Tibial artery (tissue), 4 donors: ENCODE measurements at regions not wholly inside any gene's neighbourhood (a gene's known extent, or its start where the extent isn't known, plus 50 kb on each side); places are given as distances from the start of the nearest gene placed in this dataset.

Source experiments
- DNase-seq, 2 donors: peaks; one replicate each; pipeline ENCODE4 v3.0.0-alpha.2; 2019
- H3K27ac ChIP-seq, 2 donors: fragments of 200-600 bp; sonication (generic) in 1 of 2; 1 replicate in 1 of 2; 2 replicates in 1 of 2; pipeline ENCODE4 v1.5.1; 2018 to 2019; ENCODE audit warnings: mild to moderate bottlenecking in 1 of 2
- H3K27me3 ChIP-seq, 2 donors: fragments of 200-600 bp; sonication (generic) in 1 of 2; one replicate each; pipeline versions ENCODE4 v1.5.1 to v1.6.0; 2016 to 2019
- H3K36me3 ChIP-seq, 3 donors: fragments of 200-600 bp; sonication (generic) in 2 of 3; one replicate each; pipeline ENCODE4 v1.5.1; 2016 to 2019; ENCODE audit warnings: mild to moderate bottlenecking in 2 of 3
- H3K4me1 ChIP-seq, 4 donors: fragments of 200-600 bp; sonication (generic) in 2 of 4; 1 replicate in 3 of 4; 2 replicates in 1 of 4; pipeline ENCODE4 v1.5.1; 2016 to 2019
- H3K4me3 ChIP-seq, 2 donors: fragments of 200-600 bp; sonication (generic) in 1 of 2; 1 replicate in 1 of 2; 2 replicates in 1 of 2; pipeline ENCODE4 v1.5.1; 2018 to 2019; ENCODE audit warnings: mild to moderate bottlenecking in 2 of 2
- H3K9me3 ChIP-seq, 3 donors: fragments of 200-600 bp; sonication (generic) in 1 of 3; one replicate each; pipeline ENCODE4 v1.5.1; 2016 to 2019
- intact Hi-C: fragments of 100-400 bp; cut with DNase I; formaldehyde crosslinking; loops from one replicate; pipeline ENCODE4 v1.15.0; 2023; ENCODE audit warnings: low total_unique reads
- TF ChIP-seq, protein P1 (sequence below), 2 experiments: fragments of 200-600 bp in 1 of 2; fragments of 450-650 bp in 1 of 2; IDR thresholded peaks; one replicate each; pipeline ENCODE4 v1.5.1; 2017 to 2019; ENCODE audit warnings: antibody characterized with exemption in 2 of 2, mild to moderate bottlenecking in 1 of 2, moderate library complexity in 1 of 2

DNA sequence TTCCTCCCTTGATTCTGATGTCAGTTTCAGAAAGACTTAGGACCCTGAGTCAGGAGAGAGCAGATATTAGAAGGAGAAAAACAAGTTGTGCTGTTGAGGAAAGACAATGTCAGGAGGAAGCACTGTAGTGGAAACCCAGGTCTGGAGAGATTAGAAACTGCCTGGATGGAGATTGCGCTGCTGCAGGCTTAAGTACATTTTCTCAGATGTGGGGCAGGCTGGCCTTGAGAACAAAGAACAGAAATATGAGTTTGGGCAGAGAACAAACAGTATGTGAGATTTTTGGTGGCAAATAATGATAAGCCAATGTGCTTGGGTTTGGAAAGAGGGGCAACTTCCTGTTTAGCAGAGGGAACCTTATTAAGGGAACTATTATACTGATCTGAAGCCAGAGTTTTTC lies 74.3 kb upstream of the PRMT8 start:
- intact Hi-C loops, result no loop called here
- peaks cover 0 to 4% (median 0%) of the 10 kb centered on the region in 4 donors for H3K4me1 ChIP-seq
- peaks cover 0 to 20% of the 10 kb centered on the region in 2 donors for H3K27me3 ChIP-seq
- no peak for DNase-seq
- peaks cover 0 to 7% (median 4%) of the 10 kb centered on the region in 3 donors for H3K9me3 ChIP-seq
- TF ChIP-seq, protein P1, sequence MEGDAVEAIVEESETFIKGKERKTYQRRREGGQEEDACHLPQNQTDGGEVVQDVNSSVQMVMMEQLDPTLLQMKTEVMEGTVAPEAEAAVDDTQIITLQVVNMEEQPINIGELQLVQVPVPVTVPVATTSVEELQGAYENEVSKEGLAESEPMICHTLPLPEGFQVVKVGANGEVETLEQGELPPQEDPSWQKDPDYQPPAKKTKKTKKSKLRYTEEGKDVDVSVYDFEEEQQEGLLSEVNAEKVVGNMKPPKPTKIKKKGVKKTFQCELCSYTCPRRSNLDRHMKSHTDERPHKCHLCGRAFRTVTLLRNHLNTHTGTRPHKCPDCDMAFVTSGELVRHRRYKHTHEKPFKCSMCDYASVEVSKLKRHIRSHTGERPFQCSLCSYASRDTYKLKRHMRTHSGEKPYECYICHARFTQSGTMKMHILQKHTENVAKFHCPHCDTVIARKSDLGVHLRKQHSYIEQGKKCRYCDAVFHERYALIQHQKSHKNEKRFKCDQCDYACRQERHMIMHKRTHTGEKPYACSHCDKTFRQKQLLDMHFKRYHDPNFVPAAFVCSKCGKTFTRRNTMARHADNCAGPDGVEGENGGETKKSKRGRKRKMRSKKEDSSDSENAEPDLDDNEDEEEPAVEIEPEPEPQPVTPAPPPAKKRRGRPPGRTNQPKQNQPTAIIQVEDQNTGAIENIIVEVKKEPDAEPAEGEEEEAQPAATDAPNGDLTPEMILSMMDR (IDR thresholded peaks at IDR 0.05), result no peak
- H3K27ac ChIP-seq, result no peak overlapping the region
- H3K4me3 ChIP-seq, result no peak overlapping the region
- H3K36me3 ChIP-seq, result no peaks in the 10 kb centered on the region

DNA sequence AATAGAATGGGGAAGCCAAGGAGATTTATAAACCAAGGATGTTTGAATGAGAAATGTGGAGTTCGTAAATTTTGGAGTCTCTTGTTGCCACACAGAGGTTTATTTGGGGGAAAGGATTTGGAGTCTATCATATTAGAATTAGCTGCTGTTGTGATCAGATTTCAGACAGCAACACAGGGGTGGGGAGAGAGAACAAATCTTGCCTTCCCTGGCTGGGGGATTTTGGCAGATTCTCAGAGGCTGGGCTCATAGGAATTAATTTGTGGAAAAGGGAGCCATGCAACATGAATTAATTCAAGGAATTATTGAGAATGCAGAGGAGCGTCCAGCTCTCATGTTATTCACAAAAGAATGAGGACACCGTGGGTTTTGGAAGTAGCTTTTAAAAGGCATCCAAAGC lies 73.9 kb upstream of the PRMT8 start:
- intact Hi-C loops, result no loop called here
- Histone ChIP-seq H3K9me3 (peaks cover 0 to 7% (median 4%) of the 10 kb centered on the region in 3 donors), H3K27me3 (peaks cover 0 to 24% of the 10 kb centered on the region in 2 donors), H3K36me3 (no peaks in the 10 kb centered on the region), H3K4me1 (peaks cover 0 to 4% (median 0%) of the 10 kb centered on the region in 4 donors), H3K4me3 (no peak overlapping the region), H3K27ac (no peak overlapping the region)
- TF ChIP-seq, protein P1 (IDR thresholded peaks at IDR 0.05), result no peak
- no peak for DNase-seq

DNA sequence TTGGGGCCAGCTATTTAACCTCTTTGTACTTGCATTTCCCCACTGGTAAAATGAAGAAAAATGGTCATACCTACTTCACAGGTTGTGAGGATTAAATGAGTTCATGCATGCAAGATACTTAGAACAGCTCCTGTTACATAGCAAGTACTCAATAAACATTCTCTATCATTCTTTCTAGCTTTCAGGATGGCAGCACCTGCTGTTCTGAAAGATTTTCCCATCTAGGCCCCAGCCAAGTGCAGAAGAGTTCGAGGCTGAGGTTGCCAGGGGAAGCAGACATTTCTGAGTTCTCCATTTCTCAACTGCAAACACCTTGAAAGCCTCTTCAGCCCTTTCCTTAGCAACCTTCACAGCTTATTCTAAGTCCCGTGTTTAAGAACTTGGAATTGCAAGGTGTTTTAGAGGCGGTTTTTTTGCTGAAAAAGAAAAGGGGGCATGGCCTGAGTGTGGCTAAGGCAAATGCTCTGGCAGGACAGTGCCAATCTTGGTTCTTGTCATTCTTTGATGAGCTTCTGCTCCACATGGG lies 73.0 kb upstream of the PRMT8 start:
- Histone ChIP-seq H3K4me1 (peaks cover 0 to 4% (median 0%) of the 10 kb centered on the region in 4 donors), H3K4me3 (no peak overlapping the region), H3K36me3 (no peaks in the 10 kb centered on the region), H3K9me3 (peaks cover 0 to 7% (median 4%) of the 10 kb centered on the region in 3 donors), H3K27ac (no peak overlapping the region), H3K27me3 (peaks cover 0 to 26% of the 10 kb centered on the region in 2 donors)
- DNase-seq, result no peak
- intact Hi-C loops, result no loop called here
- TF ChIP-seq, protein P1 (IDR thresholded peaks at IDR 0.05), result no peak

DNA sequence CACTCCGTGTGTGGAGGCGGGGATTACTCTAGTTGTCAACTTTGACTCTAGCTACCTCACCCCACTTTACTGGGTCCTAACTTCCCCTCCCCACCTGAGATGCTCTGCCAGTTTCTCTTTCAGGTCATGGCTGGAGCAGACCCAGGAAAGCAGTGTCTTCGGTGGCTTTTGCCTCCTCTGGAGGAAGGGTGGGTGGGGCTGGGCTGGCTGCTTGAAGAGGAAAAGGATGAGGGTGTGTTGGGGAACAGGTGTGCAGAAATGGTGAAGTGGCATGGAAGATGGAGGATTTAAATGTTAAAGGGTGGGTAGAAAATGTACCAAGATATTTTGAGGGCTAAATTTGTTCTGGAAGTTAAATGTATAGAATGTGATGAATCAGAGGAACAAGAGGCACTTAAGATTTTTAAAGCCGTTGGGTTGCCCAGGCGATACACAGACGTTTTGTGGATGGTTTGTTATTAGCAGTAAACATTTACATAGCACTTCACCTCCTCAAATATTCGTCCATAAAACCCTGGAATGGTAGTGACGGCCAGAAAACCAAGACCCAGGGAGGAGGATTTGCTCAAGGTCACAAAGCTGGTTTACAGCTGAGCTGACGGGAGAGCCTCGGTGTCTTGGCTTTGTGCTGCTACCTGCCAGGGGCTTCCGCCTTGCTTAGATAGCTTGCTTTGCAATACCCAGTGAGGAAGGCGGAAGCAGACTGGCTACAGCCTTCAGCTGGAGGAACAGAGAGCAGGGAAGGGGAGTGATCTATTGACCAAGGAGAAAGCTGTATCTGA lies 72.2 kb upstream of the PRMT8 start:
- no peak overlapping the region for H3K27ac ChIP-seq
- intact Hi-C loops, result no loop called here
- H3K4me1 ChIP-seq, result peaks cover 0 to 4% (median 0%) of the 10 kb centered on the region in 4 donors
- no peak for DNase-seq
- TF ChIP-seq, protein P1 (IDR thresholded peaks at IDR 0.05), result no peak
- H3K9me3 ChIP-seq, result peaks cover 0 to 7% (median 4%) of the 10 kb centered on the region in 3 donors
- H3K27me3 ChIP-seq, result peaks cover 0 to 26% of the 10 kb centered on the region in 2 donors
- no peak overlapping the region for H3K4me3 ChIP-seq
- no peaks in the 10 kb centered on the region for H3K36me3 ChIP-seq

DNA sequence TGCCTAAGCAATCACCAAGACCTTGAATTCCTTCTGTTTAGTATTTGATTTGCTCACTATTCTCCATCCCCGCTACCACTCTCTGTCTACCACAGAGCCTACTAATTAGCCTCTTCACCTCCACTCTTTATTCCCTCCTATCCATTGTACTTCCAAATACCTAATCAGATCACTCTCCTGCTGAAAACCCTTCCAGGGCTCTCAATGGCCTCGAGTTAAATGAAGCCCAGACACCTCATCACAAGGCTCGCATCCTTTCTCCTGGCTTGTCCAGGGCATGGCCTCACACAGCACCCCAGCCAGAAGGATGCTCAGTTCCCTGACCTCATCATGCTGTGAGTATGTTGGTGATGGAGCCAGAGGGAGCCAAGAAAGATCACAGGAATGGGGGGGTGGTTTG lies 71.4 kb upstream of the PRMT8 start:
- no peak for DNase-seq
- Histone ChIP-seq H3K4me1 (peaks cover 0 to 4% (median 0%) of the 10 kb centered on the region in 4 donors), H3K36me3 (no peaks in the 10 kb centered on the region), H3K9me3 (peaks cover 0 to 4% (median 4%) of the 10 kb centered on the region in 3 donors), H3K27ac (no peak overlapping the region), H3K4me3 (no peak overlapping the region), H3K27me3 (peaks cover 0 to 26% of the 10 kb centered on the region in 2 donors)
- intact Hi-C loops, result no loop called here
- TF ChIP-seq, protein P1 (IDR thresholded peaks at IDR 0.05), result no peak
